ENCODE measurements at regions not wholly inside any gene's neighbourhood (a gene's known extent, or its start where the extent isn't known, plus 50 kb on each side); places are given as distances from the start of the nearest gene placed in this dataset.

GRCh38 chr18:57991552-57991951, 52.5 kb upstream of the NEDD4L start:
- H3K36me3 ChIP-seq = no peaks in the 10 kb centered on the region
- H3K27ac ChIP-seq = no peak overlapping the region
- no peak for DNase-seq
- H3K27me3 ChIP-seq = no peaks in the 10 kb centered on the region
- intact Hi-C loops (cut with DNase I) = no loop called here
- no peaks in the 10 kb centered on the region for H3K4me1 ChIP-seq (ENCODE audit: insufficient read depth)
- H3K4me3 ChIP-seq = no peak overlapping the region
- WGBS, 3 donors = 85 to 92% (median 86%) methylated on average over 1 of the region's 1 CpG
- H3K9me3 ChIP-seq = no peaks in the 10 kb centered on the region
- no peak for TF ChIP-seq POLR2A (IDR thresholded peaks at IDR 0.05)
- no peak for TF ChIP-seq CTCF (IDR thresholded peaks at IDR 0.05)
- no peak for TF ChIP-seq EP300 (IDR thresholded peaks at IDR 0.05)

- Histone ChIP-seq H3K9me3 (no peaks in the 10 kb centered on the region), H3K27ac (no peak overlapping the region), H3K36me3 (no peaks in the 10 kb centered on the region), H3K4me1 (ENCODE audit: insufficient read depth) (no peaks in the 10 kb centered on the region), H3K27me3 (no peaks in the 10 kb centered on the region), H3K4me3 (no peak overlapping the region)
- WGBS, 3 donors = 83 to 92% (median 85%) methylated on average over 8 of the region's 8 CpGs
- no peak for DNase-seq
- TF ChIP-seq CTCF (IDR thresholded peaks at IDR 0.05) (no peak), EP300 (IDR thresholded peaks at IDR 0.05) (no peak), POLR2A (IDR thresholded peaks at IDR 0.05) (no peak)
- intact Hi-C loops (cut with DNase I) = no loop called here
Observed at GRCh38 chr18:57989536-57989935, 54.5 kb upstream of the NEDD4L start.

- no peaks in the 10 kb centered on the region for H3K9me3 ChIP-seq
- intact Hi-C loops (cut with DNase I) = no loop called here
- TF ChIP-seq POLR2A (IDR thresholded peaks at IDR 0.05) = no peak
- TF ChIP-seq CTCF (IDR thresholded peaks at IDR 0.05) = no peak
- H3K27me3 ChIP-seq = no peaks in the 10 kb centered on the region
- no peaks in the 10 kb centered on the region for H3K4me1 ChIP-seq (ENCODE audit: insufficient read depth)
- DNase-seq = no peak
- WGBS, 3 donors = 77 to 83% (median 78%) methylated on average over 5 of the region's 5 CpGs
- H3K27ac ChIP-seq = no peak overlapping the region
- H3K36me3 ChIP-seq = no peaks in the 10 kb centered on the region
- H3K4me3 ChIP-seq = no peak overlapping the region
Observed at GRCh38 chr18:57984490-57985115, 59.4 kb upstream of the NEDD4L start.

GRCh38 chr18:57983965-57984364, 60.1 kb upstream of the NEDD4L start:
- no peak for TF ChIP-seq EP300 (IDR thresholded peaks at IDR 0.05)
- TF ChIP-seq CTCF (IDR thresholded peaks at IDR 0.05) = no peak
- TF ChIP-seq POLR2A (IDR thresholded peaks at IDR 0.05) = no peak
- no peak for DNase-seq
- intact Hi-C loops (cut with DNase I) = no loop called here
- no peaks in the 10 kb centered on the region for H3K4me1 ChIP-seq (ENCODE audit: insufficient read depth)
- no peak overlapping the region for H3K27ac ChIP-seq
- no peaks in the 10 kb centered on the region for H3K9me3 ChIP-seq
- no peaks in the 10 kb centered on the region for H3K27me3 ChIP-seq
- no peaks in the 10 kb centered on the region for H3K36me3 ChIP-seq
- H3K4me3 ChIP-seq = no peak overlapping the region
- WGBS, 3 donors = 81 to 95% (median 84%) methylated on average over 3 of the region's 3 CpGs
